Mucosa of descending colon (tissue), 3 donors: ENCODE measurements at regions not wholly inside any gene's neighbourhood (a gene's known extent, or its start where the extent isn't known, plus 50 kb on each side); places are given as distances from the start of the nearest gene placed in this dataset.

Experiments used
- ATAC-seq: fragments of 200-7000 bp; cut with Tn5 transposase; one replicate; pipeline ENCODE4 v1.9.1; 2020; ENCODE audit warnings: mild to moderate bottlenecking, moderate library complexity
- DNase-seq, 3 donors: peaks; one replicate each; pipeline ENCODE4 v3.0.0-alpha.2; 2020
- H3K36me3 ChIP-seq: fragments of 200-600 bp; one replicate; pipeline ENCODE4 v1.8.0; 2021; ENCODE audit warnings: low read depth, mild to moderate bottlenecking
- H3K4me1 ChIP-seq: fragments of 200-600 bp; one replicate; pipeline ENCODE4 v1.8.0; 2021; ENCODE audit warnings: low read depth, mild to moderate bottlenecking
- H3K4me3 ChIP-seq: fragments of 200-600 bp; one replicate; pipeline ENCODE4 v1.8.0; 2021; ENCODE audit warnings: mild to moderate bottlenecking
- H3K9me3 ChIP-seq: fragments of 200-600 bp; one replicate; pipeline ENCODE4 v1.8.0; 2021; ENCODE audit warnings: mild to moderate bottlenecking
- CTCF ChIP-seq: fragments of 200-600 bp; IDR thresholded peaks from one replicate; pipeline ENCODE4 v1.8.0; 2022; ENCODE audit warnings: antibody characterized with exemption, mild to moderate bottlenecking
- intact Hi-C, 2 donors: fragments of 100-400 bp; cut with DNase I in 1 of 2; cut with micrococcal nuclease in 1 of 2; formaldehyde crosslinking; loops; one replicate each; pipeline versions ENCODE4 v1.11.0 to v1.11.1; 2022; cut with DNase I, micrococcal nuclease
- donor health status: DM: no; HTN: no; CAD: no; lungs with moderate emphysema.
- donor health status: DM: no; HTN: no; CAD: no.
- donor health status: DM: no; HTN: yes; CAD: no.

GRCh38 chr19:30171138-30171635, 201.0 kb upstream of the ZNF536 start:
- Histone ChIP-seq H3K9me3 (no peaks in the 10 kb centered on the region), H3K4me3 (no peak overlapping the region), H3K4me1 (peaks cover 7% of the 10 kb centered on the region), H3K36me3 (no peaks in the 10 kb centered on the region)
- DNase-seq (no peak), ATAC-seq (no peak)
- TF ChIP-seq CTCF = no peak
- intact Hi-C loops = no loop called here

GRCh38 chr19:30171795-30172612, 200.2 kb upstream of the ZNF536 start:
- Histone ChIP-seq H3K36me3 (no peaks in the 10 kb centered on the region), H3K4me1 (peaks cover 7% of the 10 kb centered on the region), H3K4me3 (no peak overlapping the region), H3K9me3 (no peaks in the 10 kb centered on the region)
- DNase-seq (no peak), ATAC-seq (no peak)
- TF ChIP-seq CTCF = no peak
- intact Hi-C loops = no loop called here

- no peak for TF ChIP-seq CTCF
- Histone ChIP-seq H3K9me3 (no peaks in the 10 kb centered on the region), H3K4me3 (no peak overlapping the region), H3K36me3 (no peaks in the 10 kb centered on the region), H3K4me1 (peaks cover 7% of the 10 kb centered on the region)
- ATAC-seq (peak; percentile 65), DNase-seq (peak in 1 of 3 donors; percentile 12)
- intact Hi-C loops = no loop called here
Observed at GRCh38 chr19:30172613-30173242, 199.5 kb upstream of the ZNF536 start.

GRCh38 chr19:30173593-30174356, 198.4 kb upstream of the ZNF536 start:
- peak; percentile 61 for ATAC-seq

More at GRCh38 chr19:30173593-30174356, 198.4 kb upstream of the ZNF536 start:
- Histone ChIP-seq H3K36me3 (no peaks in the 10 kb centered on the region), H3K4me3 (no peak overlapping the region), H3K9me3 (no peaks in the 10 kb centered on the region), H3K4me1 (peaks cover 7% of the 10 kb centered on the region)
- no peak for TF ChIP-seq CTCF
- intact Hi-C loops = no loop called here
- peak in 2 of 3 donors; percentile 32 to 40 for DNase-seq
